ENCODE measurements at regions not wholly inside any gene's neighbourhood (a gene's known extent, or its start where the extent isn't known, plus 50 kb on each side); places are given as distances from the start of the nearest gene placed in this dataset.

DNA sequence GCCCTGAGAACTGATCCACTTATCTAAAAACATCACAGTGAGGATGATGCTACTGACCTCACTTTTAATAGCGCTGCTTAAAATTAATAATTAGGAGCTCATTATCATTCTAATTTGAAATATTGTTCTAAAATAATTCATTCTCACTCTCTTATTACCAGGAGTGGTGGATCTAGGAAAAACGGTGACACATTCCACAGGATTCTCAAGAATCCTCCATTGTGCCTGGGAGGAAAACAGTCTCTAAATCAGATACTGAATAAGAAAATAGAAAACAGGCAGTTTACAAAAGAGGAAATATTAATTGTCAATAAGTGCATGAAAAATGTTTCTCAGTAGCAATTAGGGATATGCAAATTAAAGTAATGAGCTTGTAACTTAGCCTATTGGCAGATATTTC, 187.4 kb downstream of the TENT5A start:
- intact Hi-C loops (cut with micrococcal nuclease; ENCODE audit: unreplicated experiment) (no loop called here), in situ Hi-C loops (cut with HindIII; ENCODE audit: low pct_unique_long_range_greater_than_20kb, low sequenced_read_pairs) (no loop called here)
- Histone ChIP-seq H3K9me3 (ENCODE audit: control insufficient read depth, insufficient read depth, low read depth, low read length) (no peaks in the 10 kb centered on the region), H3K36me3 (ENCODE audit: control insufficient read depth, insufficient read depth, low read length) (no peaks in the 10 kb centered on the region), H3K27ac (ENCODE audit: low read length) (no peak overlapping the region), H3K27me3 (ENCODE audit: control insufficient read depth, insufficient read depth, low read length) (no peaks in the 10 kb centered on the region), H3K4me3 (ENCODE audit: low read depth in 2 of 2, low read length in 2 of 2) (no peak overlapping the region), H3K4me1 (ENCODE audit: control insufficient read depth, insufficient read depth, low read length) (no peaks in the 10 kb centered on the region)
- TF ChIP-seq, protein P1, sequence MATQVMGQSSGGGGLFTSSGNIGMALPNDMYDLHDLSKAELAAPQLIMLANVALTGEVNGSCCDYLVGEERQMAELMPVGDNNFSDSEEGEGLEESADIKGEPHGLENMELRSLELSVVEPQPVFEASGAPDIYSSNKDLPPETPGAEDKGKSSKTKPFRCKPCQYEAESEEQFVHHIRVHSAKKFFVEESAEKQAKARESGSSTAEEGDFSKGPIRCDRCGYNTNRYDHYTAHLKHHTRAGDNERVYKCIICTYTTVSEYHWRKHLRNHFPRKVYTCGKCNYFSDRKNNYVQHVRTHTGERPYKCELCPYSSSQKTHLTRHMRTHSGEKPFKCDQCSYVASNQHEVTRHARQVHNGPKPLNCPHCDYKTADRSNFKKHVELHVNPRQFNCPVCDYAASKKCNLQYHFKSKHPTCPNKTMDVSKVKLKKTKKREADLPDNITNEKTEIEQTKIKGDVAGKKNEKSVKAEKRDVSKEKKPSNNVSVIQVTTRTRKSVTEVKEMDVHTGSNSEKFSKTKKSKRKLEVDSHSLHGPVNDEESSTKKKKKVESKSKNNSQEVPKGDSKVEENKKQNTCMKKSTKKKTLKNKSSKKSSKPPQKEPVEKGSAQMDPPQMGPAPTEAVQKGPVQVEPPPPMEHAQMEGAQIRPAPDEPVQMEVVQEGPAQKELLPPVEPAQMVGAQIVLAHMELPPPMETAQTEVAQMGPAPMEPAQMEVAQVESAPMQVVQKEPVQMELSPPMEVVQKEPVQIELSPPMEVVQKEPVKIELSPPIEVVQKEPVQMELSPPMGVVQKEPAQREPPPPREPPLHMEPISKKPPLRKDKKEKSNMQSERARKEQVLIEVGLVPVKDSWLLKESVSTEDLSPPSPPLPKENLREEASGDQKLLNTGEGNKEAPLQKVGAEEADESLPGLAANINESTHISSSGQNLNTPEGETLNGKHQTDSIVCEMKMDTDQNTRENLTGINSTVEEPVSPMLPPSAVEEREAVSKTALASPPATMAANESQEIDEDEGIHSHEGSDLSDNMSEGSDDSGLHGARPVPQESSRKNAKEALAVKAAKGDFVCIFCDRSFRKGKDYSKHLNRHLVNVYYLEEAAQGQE (IDR thresholded peaks at IDR 0.05; ENCODE audit: insufficient read depth in 1 of 2, low read depth in 2 of 2, low read length in 1 of 2): no peak
- TF ChIP-seq TCF7L2 (IDR thresholded peaks at IDR 0.05; ENCODE audit: low read depth, low read length): no peak
- TF ChIP-seq, protein P2, sequence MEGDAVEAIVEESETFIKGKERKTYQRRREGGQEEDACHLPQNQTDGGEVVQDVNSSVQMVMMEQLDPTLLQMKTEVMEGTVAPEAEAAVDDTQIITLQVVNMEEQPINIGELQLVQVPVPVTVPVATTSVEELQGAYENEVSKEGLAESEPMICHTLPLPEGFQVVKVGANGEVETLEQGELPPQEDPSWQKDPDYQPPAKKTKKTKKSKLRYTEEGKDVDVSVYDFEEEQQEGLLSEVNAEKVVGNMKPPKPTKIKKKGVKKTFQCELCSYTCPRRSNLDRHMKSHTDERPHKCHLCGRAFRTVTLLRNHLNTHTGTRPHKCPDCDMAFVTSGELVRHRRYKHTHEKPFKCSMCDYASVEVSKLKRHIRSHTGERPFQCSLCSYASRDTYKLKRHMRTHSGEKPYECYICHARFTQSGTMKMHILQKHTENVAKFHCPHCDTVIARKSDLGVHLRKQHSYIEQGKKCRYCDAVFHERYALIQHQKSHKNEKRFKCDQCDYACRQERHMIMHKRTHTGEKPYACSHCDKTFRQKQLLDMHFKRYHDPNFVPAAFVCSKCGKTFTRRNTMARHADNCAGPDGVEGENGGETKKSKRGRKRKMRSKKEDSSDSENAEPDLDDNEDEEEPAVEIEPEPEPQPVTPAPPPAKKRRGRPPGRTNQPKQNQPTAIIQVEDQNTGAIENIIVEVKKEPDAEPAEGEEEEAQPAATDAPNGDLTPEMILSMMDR (IDR thresholded peaks at IDR 0.05): no peak
- no peak for TF ChIP-seq SIN3A (IDR thresholded peaks at IDR 0.05; ENCODE audit: borderline replicate concordance, insufficient read depth, low read depth, low read length)
- TF ChIP-seq POLR2AphosphoS5 (IDR thresholded peaks at IDR 0.05; ENCODE audit: low read depth, low read length): no peak
- ATAC-seq (no peak), DNase-seq (ENCODE audit: low read depth, low spot score) (no peak)
- CTCF ChIA-PET: no interaction called here
- POLR2A ChIA-PET: no interaction called here
- BruUV-seq (replicated peaks): no TSS peak

DNA sequence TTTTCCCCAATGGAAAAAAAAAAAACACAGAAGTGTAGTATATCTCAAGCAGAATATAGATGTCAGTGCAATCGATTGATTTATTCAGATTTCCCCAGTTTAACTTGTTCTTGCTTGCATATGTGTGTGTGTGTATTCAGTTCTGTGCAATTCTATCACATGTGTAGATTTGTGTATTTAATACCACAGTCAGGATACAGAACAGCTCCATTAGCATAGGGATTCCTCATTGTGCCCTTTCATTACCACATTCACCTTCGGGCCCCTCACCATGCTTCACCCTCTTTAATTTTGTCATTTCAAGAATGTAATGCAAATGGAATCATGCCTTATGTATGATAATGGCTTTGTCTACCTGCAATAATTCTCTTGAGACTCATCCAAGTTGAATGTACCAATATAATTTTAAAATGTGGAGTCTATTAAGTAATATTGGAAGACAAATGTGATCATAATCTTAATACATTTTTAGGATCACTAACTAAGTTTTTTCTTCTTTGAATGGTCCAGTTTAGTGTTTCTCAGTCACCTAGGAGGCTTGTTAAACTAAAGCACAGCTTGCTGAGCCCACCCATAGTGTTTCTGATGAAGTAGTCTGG, 187.9 kb downstream of the TENT5A start:
- H3K4me3 ChIP-seq (ENCODE audit: low read depth in 2 of 2, low read length in 2 of 2): no peak overlapping the region
- no TSS peak for BruUV-seq (replicated peaks)
- no peaks in the 10 kb centered on the region for H3K27me3 ChIP-seq (ENCODE audit: control insufficient read depth, insufficient read depth, low read length)
- H3K9me3 ChIP-seq (ENCODE audit: control insufficient read depth, insufficient read depth, low read depth, low read length): no peaks in the 10 kb centered on the region
- ATAC-seq: no peak
- ChIA-PET CTCF (no interaction called here), POLR2A (no interaction called here)
- no peaks in the 10 kb centered on the region for H3K36me3 ChIP-seq (ENCODE audit: control insufficient read depth, insufficient read depth, low read length)
- TF ChIP-seq, protein P2 (IDR thresholded peaks at IDR 0.05): no peak
- no peak for TF ChIP-seq POLR2AphosphoS5 (IDR thresholded peaks at IDR 0.05; ENCODE audit: low read depth, low read length)
- TF ChIP-seq SIN3A (IDR thresholded peaks at IDR 0.05; ENCODE audit: borderline replicate concordance, insufficient read depth, low read depth, low read length): no peak
- TF ChIP-seq, protein P1 (IDR thresholded peaks at IDR 0.05; ENCODE audit: insufficient read depth in 1 of 2, low read depth in 2 of 2, low read length in 1 of 2): no peak
- no peak for TF ChIP-seq TCF7L2 (IDR thresholded peaks at IDR 0.05; ENCODE audit: low read depth, low read length)
- intact Hi-C loops (cut with micrococcal nuclease; ENCODE audit: unreplicated experiment): no loop called here
- in situ Hi-C loops (cut with HindIII; ENCODE audit: low pct_unique_long_range_greater_than_20kb, low sequenced_read_pairs): no loop called here
- no peak for DNase-seq (ENCODE audit: low read depth, low spot score)
- H3K27ac ChIP-seq (ENCODE audit: low read length): no peak overlapping the region
- no peaks in the 10 kb centered on the region for H3K4me1 ChIP-seq (ENCODE audit: control insufficient read depth, insufficient read depth, low read length)
